ENCODE measurements at regions not wholly inside any gene's neighbourhood (a gene's known extent, or its start where the extent isn't known, plus 50 kb on each side); places are given as distances from the start of the nearest gene placed in this dataset.

GRCh38 chr2:150320608-150321007 is 166.9 kb downstream of the RND3 start:
- ChIA-PET CTCF (interaction anchor here (1.2 kb wide), 1 partner anchor 9 kb away, joined by 3 read pairs; no protein-coding TSS in a partner anchor), POLR2A (no interaction called here)
- Histone ChIP-seq H2AFZ (ENCODE audit: low read depth) (no peak overlapping the region), H3K27ac (ENCODE audit: low read depth in 2 of 2, low read length in 1 of 2) (no peak overlapping the region), H3F3A (replicated peaks; ENCODE audit: insufficient read depth) (no peaks in the 10 kb centered on the region), H3K4me1 (ENCODE audit: control insufficient read depth in 1 of 2, insufficient read depth in 2 of 2, low read depth in 1 of 2, low read length in 1 of 2) (peaks cover 0 to 4% of the 10 kb centered on the region in 2 experiments; a peak in 3 of 4 replicates), H3K9me3 (no peaks in the 10 kb centered on the region), H3K79me2 (ENCODE audit: insufficient read depth) (no peaks in the 10 kb centered on the region), H3K4me3 (ENCODE audit: low read depth in 2 of 2, low read length in 1 of 2) (no peak overlapping the region), H3K27me3 (ENCODE audit: insufficient read depth) (no peaks in the 10 kb centered on the region), H4K20me1 (ENCODE audit: insufficient read depth) (no peaks in the 10 kb centered on the region), H3K4me2 (no peak overlapping the region), H3K9ac (no peak overlapping the region), H3K36me3 (replicated peaks in 1 of 2; ENCODE audit: control insufficient read depth in 1 of 2, insufficient read depth in 2 of 2, low read length in 1 of 2) (no peaks in the 10 kb centered on the region), H3K9me2 (no peaks in the 10 kb centered on the region)
- WGBS (ENCODE audit: low lambda C conversion rate): 95% methylated on average over 1 of the region's 1 CpG
- TF ChIP-seq CTCF (IDR thresholded peaks at IDR 0.05) (no peak), RAD21 (IDR thresholded peaks at IDR 0.05; ENCODE audit: low read length) (no peak), POLR2AphosphoS5 (IDR thresholded peaks at IDR 0.05; ENCODE audit: low read depth, low read length) (no peak), ELF1 (IDR thresholded peaks at IDR 0.05) (no peak), EP300 (IDR thresholded peaks at IDR 0.05; ENCODE audit: borderline replicate concordance in 1 of 2, low read depth in 1 of 2, low read length in 1 of 2) (no peak)
- TF ChIP-seq, protein P1, sequence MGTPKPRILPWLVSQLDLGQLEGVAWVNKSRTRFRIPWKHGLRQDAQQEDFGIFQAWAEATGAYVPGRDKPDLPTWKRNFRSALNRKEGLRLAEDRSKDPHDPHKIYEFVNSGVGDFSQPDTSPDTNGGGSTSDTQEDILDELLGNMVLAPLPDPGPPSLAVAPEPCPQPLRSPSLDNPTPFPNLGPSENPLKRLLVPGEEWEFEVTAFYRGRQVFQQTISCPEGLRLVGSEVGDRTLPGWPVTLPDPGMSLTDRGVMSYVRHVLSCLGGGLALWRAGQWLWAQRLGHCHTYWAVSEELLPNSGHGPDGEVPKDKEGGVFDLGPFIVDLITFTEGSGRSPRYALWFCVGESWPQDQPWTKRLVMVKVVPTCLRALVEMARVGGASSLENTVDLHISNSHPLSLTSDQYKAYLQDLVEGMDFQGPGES (IDR thresholded peaks at IDR 0.05; ENCODE audit: low read depth, low read length): no peak
- TF ChIP-seq, protein P2, sequence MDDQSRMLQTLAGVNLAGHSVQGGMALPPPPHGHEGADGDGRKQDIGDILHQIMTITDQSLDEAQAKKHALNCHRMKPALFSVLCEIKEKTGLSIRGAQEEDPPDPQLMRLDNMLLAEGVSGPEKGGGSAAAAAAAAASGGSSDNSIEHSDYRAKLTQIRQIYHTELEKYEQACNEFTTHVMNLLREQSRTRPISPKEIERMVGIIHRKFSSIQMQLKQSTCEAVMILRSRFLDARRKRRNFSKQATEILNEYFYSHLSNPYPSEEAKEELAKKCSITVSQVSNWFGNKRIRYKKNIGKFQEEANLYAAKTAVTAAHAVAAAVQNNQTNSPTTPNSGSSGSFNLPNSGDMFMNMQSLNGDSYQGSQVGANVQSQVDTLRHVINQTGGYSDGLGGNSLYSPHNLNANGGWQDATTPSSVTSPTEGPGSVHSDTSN (IDR thresholded peaks at IDR 0.05): no peak
- TF ChIP-seq, protein P3, sequence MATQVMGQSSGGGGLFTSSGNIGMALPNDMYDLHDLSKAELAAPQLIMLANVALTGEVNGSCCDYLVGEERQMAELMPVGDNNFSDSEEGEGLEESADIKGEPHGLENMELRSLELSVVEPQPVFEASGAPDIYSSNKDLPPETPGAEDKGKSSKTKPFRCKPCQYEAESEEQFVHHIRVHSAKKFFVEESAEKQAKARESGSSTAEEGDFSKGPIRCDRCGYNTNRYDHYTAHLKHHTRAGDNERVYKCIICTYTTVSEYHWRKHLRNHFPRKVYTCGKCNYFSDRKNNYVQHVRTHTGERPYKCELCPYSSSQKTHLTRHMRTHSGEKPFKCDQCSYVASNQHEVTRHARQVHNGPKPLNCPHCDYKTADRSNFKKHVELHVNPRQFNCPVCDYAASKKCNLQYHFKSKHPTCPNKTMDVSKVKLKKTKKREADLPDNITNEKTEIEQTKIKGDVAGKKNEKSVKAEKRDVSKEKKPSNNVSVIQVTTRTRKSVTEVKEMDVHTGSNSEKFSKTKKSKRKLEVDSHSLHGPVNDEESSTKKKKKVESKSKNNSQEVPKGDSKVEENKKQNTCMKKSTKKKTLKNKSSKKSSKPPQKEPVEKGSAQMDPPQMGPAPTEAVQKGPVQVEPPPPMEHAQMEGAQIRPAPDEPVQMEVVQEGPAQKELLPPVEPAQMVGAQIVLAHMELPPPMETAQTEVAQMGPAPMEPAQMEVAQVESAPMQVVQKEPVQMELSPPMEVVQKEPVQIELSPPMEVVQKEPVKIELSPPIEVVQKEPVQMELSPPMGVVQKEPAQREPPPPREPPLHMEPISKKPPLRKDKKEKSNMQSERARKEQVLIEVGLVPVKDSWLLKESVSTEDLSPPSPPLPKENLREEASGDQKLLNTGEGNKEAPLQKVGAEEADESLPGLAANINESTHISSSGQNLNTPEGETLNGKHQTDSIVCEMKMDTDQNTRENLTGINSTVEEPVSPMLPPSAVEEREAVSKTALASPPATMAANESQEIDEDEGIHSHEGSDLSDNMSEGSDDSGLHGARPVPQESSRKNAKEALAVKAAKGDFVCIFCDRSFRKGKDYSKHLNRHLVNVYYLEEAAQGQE (IDR thresholded peaks at IDR 0.05; ENCODE audit: low read depth, low read length): no peak
- TF ChIP-seq, protein P4, sequence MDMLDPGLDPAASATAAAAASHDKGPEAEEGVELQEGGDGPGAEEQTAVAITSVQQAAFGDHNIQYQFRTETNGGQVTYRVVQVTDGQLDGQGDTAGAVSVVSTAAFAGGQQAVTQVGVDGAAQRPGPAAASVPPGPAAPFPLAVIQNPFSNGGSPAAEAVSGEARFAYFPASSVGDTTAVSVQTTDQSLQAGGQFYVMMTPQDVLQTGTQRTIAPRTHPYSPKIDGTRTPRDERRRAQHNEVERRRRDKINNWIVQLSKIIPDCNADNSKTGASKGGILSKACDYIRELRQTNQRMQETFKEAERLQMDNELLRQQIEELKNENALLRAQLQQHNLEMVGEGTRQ (IDR thresholded peaks at IDR 0.05; ENCODE audit: borderline replicate concordance, low read depth, low read length): no peak
- no peak for DNase-seq
